Natural killer cell (primary cell): ENCODE measurements at regions not wholly inside any gene's neighbourhood (a gene's known extent, or its start where the extent isn't known, plus 50 kb on each side); places are given as distances from the start of the nearest gene placed in this dataset.

Source experiments
- ATAC-seq, 3 donors: fragments of 150-1000 bp in 2 of 3; fragments of 200-7000 bp in 1 of 3; cut with Tn5 transposase; 1 replicate in 1 of 3; 2 replicates in 2 of 3; pipeline ENCODE4 v1.10.0; 2021; ENCODE audit warnings: mild to moderate bottlenecking in 2 of 3, moderate library complexity in 2 of 3
- DNase-seq, 2 donors: peaks; one replicate each; pipeline versions ENCODE4 v3.0.0 to v3.0.0-alpha.2; 2013 to 2021; ENCODE audit warnings: mixed read lengths in 1 of 2
- H3K27ac ChIP-seq: one replicate; pipeline ENCODE4 v1.5.1; 2013; ENCODE audit warnings: mild to moderate bottlenecking, low read length
- H3K27me3 ChIP-seq: one replicate; pipeline ENCODE4 v1.6.1; 2013; ENCODE audit warnings: low read length; ENCODE audit not compliant: control insufficient read depth, insufficient read depth
- H3K36me3 ChIP-seq: one replicate; pipeline ENCODE4 v1.6.1; 2013; ENCODE audit warnings: low read length; ENCODE audit not compliant: control insufficient read depth, insufficient read depth
- H3K4me1 ChIP-seq: one replicate; pipeline ENCODE4 v1.6.1; 2013; ENCODE audit warnings: low read length; ENCODE audit not compliant: control insufficient read depth, insufficient read depth
- H3K4me3 ChIP-seq: one replicate; pipeline ENCODE4 v1.5.1; 2013; ENCODE audit warnings: low read length
- H3K9me3 ChIP-seq: one replicate; pipeline ENCODE4 v1.6.1; 2013; ENCODE audit warnings: low read length; ENCODE audit not compliant: control insufficient read depth, insufficient read depth
- H3K27ac Mint-ChIP-seq, 2 donors: one replicate each; pipeline ENCODE4 v1.8.0; 2022; ENCODE audit warnings: mild to moderate bottlenecking in 2 of 2, mixed read lengths in 2 of 2, moderate library complexity in 1 of 2
- H3K27me3 Mint-ChIP-seq, 2 donors: one replicate each; pipeline ENCODE4 v1.8.0; 2022; ENCODE audit warnings: low read depth in 2 of 2, mixed read lengths in 2 of 2
- H3K36me3 Mint-ChIP-seq: one replicate; pipeline ENCODE4 v1.8.0; 2022; ENCODE audit warnings: mixed read lengths
- H3K4me1 Mint-ChIP-seq, 2 donors: one replicate each; pipeline ENCODE4 v1.8.0; 2022; ENCODE audit warnings: mixed read lengths in 2 of 2
- H3K4me3 Mint-ChIP-seq: one replicate; pipeline ENCODE4 v1.8.0; 2022; ENCODE audit warnings: mild to moderate bottlenecking, moderate library complexity, mixed read lengths
- H3K9me3 Mint-ChIP-seq, 2 donors: one replicate each; pipeline ENCODE4 v1.8.0; 2022; ENCODE audit warnings: mixed read lengths in 2 of 2
- WGBS: methylation state at CpG from one replicate; pipeline ENCODE4 v1.1.7; 2013; ENCODE audit warnings: missing lambda C conversion rate; ENCODE audit not compliant: insufficient coverage; 5-methylcytosine and 5-hydroxymethylcytosine counted together
- intact Hi-C: fragments of 100-400 bp; cut with micrococcal nuclease; formaldehyde crosslinking; loops from one replicate; pipeline ENCODE4 v1.14.2; 2022
- TF ChIP-seq, protein P1 (sequence below): fragments of 200-600 bp; IDR thresholded peaks from one replicate; pipeline ENCODE4 v1.8.0; 2022; ENCODE audit warnings: antibody characterized with exemption

DNA sequence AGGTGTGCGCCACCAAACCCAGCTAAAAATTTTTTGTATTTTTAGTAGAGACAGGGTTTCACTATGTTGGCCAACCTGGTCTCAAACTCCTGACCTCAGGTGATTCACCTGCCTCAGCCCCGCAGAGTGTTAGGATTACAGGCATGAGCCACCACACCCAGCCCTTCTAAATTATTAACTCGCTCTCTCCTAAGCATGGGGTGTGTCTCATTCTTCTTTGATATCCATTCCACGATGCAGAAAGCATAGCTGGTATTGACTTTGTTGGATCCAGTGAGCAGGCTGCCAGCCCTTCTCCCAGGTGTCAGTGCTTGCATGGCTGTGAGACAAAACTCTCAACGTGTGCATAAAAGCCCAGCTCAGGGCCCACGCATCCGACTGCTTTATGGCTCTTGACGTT lies 254.1 kb upstream of the PFKP start:
- H3K9me3 Mint-ChIP-seq = peaks cover 2% of the 10 kb centered on the region in 2 donors

GRCh38 chr10:2812631-2813030 lies 254.7 kb upstream of the PFKP start:
- Histone ChIP-seq H3K27me3 (no peaks in the 10 kb centered on the region), H3K36me3 (no peaks in the 10 kb centered on the region), H3K9me3 (no peaks in the 10 kb centered on the region), H3K27ac (no peak overlapping the region), H3K4me3 (no peak overlapping the region), H3K4me1 (no peaks in the 10 kb centered on the region)
- intact Hi-C loops = no loop called here
- Mint-ChIP-seq H3K4me3 (no peak overlapping the region), H3K9me3 (peaks cover 2% of the 10 kb centered on the region in 2 donors), H3K27me3 (no peaks in the 10 kb centered on the region), H3K36me3 (no peaks in the 10 kb centered on the region), H3K27ac (no peak overlapping the region), H3K4me1 (no peaks in the 10 kb centered on the region)
- no peak for ATAC-seq
- TF ChIP-seq, protein P1, sequence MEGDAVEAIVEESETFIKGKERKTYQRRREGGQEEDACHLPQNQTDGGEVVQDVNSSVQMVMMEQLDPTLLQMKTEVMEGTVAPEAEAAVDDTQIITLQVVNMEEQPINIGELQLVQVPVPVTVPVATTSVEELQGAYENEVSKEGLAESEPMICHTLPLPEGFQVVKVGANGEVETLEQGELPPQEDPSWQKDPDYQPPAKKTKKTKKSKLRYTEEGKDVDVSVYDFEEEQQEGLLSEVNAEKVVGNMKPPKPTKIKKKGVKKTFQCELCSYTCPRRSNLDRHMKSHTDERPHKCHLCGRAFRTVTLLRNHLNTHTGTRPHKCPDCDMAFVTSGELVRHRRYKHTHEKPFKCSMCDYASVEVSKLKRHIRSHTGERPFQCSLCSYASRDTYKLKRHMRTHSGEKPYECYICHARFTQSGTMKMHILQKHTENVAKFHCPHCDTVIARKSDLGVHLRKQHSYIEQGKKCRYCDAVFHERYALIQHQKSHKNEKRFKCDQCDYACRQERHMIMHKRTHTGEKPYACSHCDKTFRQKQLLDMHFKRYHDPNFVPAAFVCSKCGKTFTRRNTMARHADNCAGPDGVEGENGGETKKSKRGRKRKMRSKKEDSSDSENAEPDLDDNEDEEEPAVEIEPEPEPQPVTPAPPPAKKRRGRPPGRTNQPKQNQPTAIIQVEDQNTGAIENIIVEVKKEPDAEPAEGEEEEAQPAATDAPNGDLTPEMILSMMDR = no peak
- DNase-seq = no peak
- 100% methylated on average over 2 of the region's 3 CpGs for WGBS

More for the DNA sequence above, 254.1 kb upstream of the PFKP start:
- TF ChIP-seq, protein P1 = no peak
- DNase-seq = no peak
- Histone ChIP-seq H3K36me3 (no peaks in the 10 kb centered on the region), H3K27me3 (no peaks in the 10 kb centered on the region), H3K9me3 (no peaks in the 10 kb centered on the region), H3K27ac (no peak overlapping the region), H3K4me1 (no peaks in the 10 kb centered on the region), H3K4me3 (no peak overlapping the region)
- WGBS = 82% methylated on average over 8 of the region's 8 CpGs
- H3K27ac Mint-ChIP-seq = no peak overlapping the region
- no peaks in the 10 kb centered on the region for H3K36me3 Mint-ChIP-seq
- H3K4me1 Mint-ChIP-seq = no peaks in the 10 kb centered on the region
- intact Hi-C loops = no loop called here
- no peak for ATAC-seq
- no peaks in the 10 kb centered on the region for H3K27me3 Mint-ChIP-seq
- H3K4me3 Mint-ChIP-seq = no peak overlapping the region

GRCh38 chr10:2800178-2800577 lies 267.2 kb upstream of the PFKP start:
- H3K4me3 ChIP-seq = no peak overlapping the region
- 78% methylated on average over 5 of the region's 5 CpGs for WGBS
- Mint-ChIP-seq H3K27me3 (peaks cover 7 to 13% of the 10 kb centered on the region in 2 donors), H3K36me3 (no peaks in the 10 kb centered on the region), H3K9me3 (no peaks in the 10 kb centered on the region), H3K27ac (no peak overlapping the region), H3K4me1 (no peaks in the 10 kb centered on the region), H3K4me3 (no peak overlapping the region)
- DNase-seq (no peak), ATAC-seq (no peak)
- H3K9me3 ChIP-seq = no peaks in the 10 kb centered on the region
- TF ChIP-seq, protein P1 = no peak
- peaks cover 2% of the 10 kb centered on the region for H3K27me3 ChIP-seq
- H3K4me1 ChIP-seq = no peaks in the 10 kb centered on the region
- intact Hi-C loops = no loop called here
- H3K36me3 ChIP-seq = no peaks in the 10 kb centered on the region
- no peak overlapping the region for H3K27ac ChIP-seq

GRCh38 chr10:2798336-2799022 lies 268.9 kb upstream of the PFKP start:
- Histone ChIP-seq H3K4me3 (no peak overlapping the region), H3K9me3 (no peaks in the 10 kb centered on the region), H3K27ac (no peak overlapping the region), H3K36me3 (no peaks in the 10 kb centered on the region), H3K27me3 (peaks cover 2% of the 10 kb centered on the region), H3K4me1 (no peaks in the 10 kb centered on the region)
- DNase-seq (no peak), ATAC-seq (no peak)
- intact Hi-C loops = no loop called here
- peaks cover 0 to 11% of the 10 kb centered on the region in 2 donors for H3K27me3 Mint-ChIP-seq
- H3K4me1 Mint-ChIP-seq = no peaks in the 10 kb centered on the region
- H3K4me3 Mint-ChIP-seq = no peak overlapping the region
- H3K27ac Mint-ChIP-seq = no peak overlapping the region
- H3K9me3 Mint-ChIP-seq = peaks cover 3 to 4% of the 10 kb centered on the region in 2 donors
- TF ChIP-seq, protein P1 = no peak
- 69% methylated on average over 3 of the region's 4 CpGs for WGBS
- H3K36me3 Mint-ChIP-seq = peaks cover 7% of the 10 kb centered on the region
